ENCODE measurements at regions not wholly inside any gene's neighbourhood (a gene's known extent, or its start where the extent isn't known, plus 50 kb on each side); places are given as distances from the start of the nearest gene placed in this dataset.
"Not testable (repeated sequence)": the region's sequence is repeated elsewhere in the genome, so short reads cannot be mapped to it uniquely, and the experiment has no call there.

- no peak for DNase-seq
Observed at GRCh38 chr12:116687888-116688287, 50.0 kb downstream of the SPRING1 start.

GRCh38 chr12:116684891-116685290 is 53.0 kb downstream of the SPRING1 start:
- DNase-seq: no peak

GRCh38 chr12:116677202-116677661 is 60.6 kb downstream of the SPRING1 start:
- DNase-seq: no peak

- no peak for DNase-seq
Observed at GRCh38 chr12:116675339-116676107, 62.3 kb downstream of the SPRING1 start.

GRCh38 chr12:116674643-116675183 is 63.2 kb downstream of the SPRING1 start:
- no peak for DNase-seq

GRCh38 chr12:116673681-116674111 is 64.2 kb downstream of the SPRING1 start:
- no peak for DNase-seq

GRCh38 chr12:116672842-116673516 is 64.9 kb downstream of the SPRING1 start:
- DNase-seq: no peak

- no peak for DNase-seq
Observed at GRCh38 chr12:116672010-116672409, 65.9 kb downstream of the SPRING1 start.

GRCh38 chr12:116670859-116671258 is 67.0 kb downstream of the SPRING1 start:
- DNase-seq: no peak

GRCh38 chr12:116667752-116668151 is 70.1 kb downstream of the SPRING1 start:
- no peak for DNase-seq

- DNase-seq: not testable (repeated sequence)
Observed at GRCh38 chr12:116666829-116667228, 71.0 kb downstream of the SPRING1 start.

GRCh38 chr12:116666305-116666673 is 71.6 kb downstream of the SPRING1 start:
- DNase-seq: no peak

GRCh38 chr12:116665666-116666304 is 72.1 kb downstream of the SPRING1 start:
- DNase-seq: no peak

- no peak for DNase-seq
Observed at GRCh38 chr12:116664085-116664484, 73.8 kb downstream of the SPRING1 start.

- peak; percentile 9 for DNase-seq
Observed at GRCh38 chr12:116662612-116663144, 75.2 kb downstream of the SPRING1 start.

- no peak for DNase-seq
Observed at GRCh38 chr12:116661341-116661740, 76.5 kb downstream of the SPRING1 start.

GRCh38 chr12:116660740-116661139 is 77.1 kb downstream of the SPRING1 start:
- not testable (repeated sequence) for DNase-seq

- DNase-seq: no peak
Observed at GRCh38 chr12:116659771-116660481, 77.9 kb downstream of the SPRING1 start.

- DNase-seq: no peak
Observed at GRCh38 chr12:116657921-116658495, 79.9 kb downstream of the SPRING1 start.

GRCh38 chr12:116656306-116656705 is 81.6 kb downstream of the SPRING1 start:
- no peak for DNase-seq

- DNase-seq: no peak
Observed at GRCh38 chr12:116654226-116654743, 83.6 kb downstream of the SPRING1 start.

- no peak for DNase-seq
Observed at GRCh38 chr12:116651089-116651488, 86.8 kb downstream of the SPRING1 start.

Measured in DMS153 (cell line).